RPMI7951 (cell line): ENCODE measurements at regions not wholly inside any gene's neighbourhood (a gene's known extent, or its start where the extent isn't known, plus 50 kb on each side); places are given as distances from the start of the nearest gene placed in this dataset.
"Not testable (repeated sequence)": the region's sequence is repeated elsewhere in the genome, so short reads cannot be mapped to it uniquely, and the experiment has no call there.

ENCODE experiments used
- DNase-seq: peaks from one replicate; pipeline ENCODE4 v3.0.0-alpha.2; 2012; ENCODE audit warnings: low read depth

- DNase-seq: no peak
Measured at GRCh38 chr5:104914536-104915070, 1352.0 kb upstream of the NUDT12 start.

GRCh38 chr5:104913841-104914281 is 1351.3 kb upstream of the NUDT12 start:
- DNase-seq: no peak

GRCh38 chr5:104909803-104910202 is 1347.2 kb upstream of the NUDT12 start:
- no peak for DNase-seq

GRCh38 chr5:104904561-104904960 is 1342.0 kb upstream of the NUDT12 start:
- no peak for DNase-seq

GRCh38 chr5:104903941-104904340 is 1341.4 kb upstream of the NUDT12 start:
- DNase-seq: no peak

GRCh38 chr5:104891596-104891995 is 1329.0 kb upstream of the NUDT12 start:
- DNase-seq: no peak

GRCh38 chr5:104890767-104891166 is 1328.2 kb upstream of the NUDT12 start:
- DNase-seq: no peak

- DNase-seq: no peak
Measured at GRCh38 chr5:104859437-104859836, 1296.8 kb upstream of the NUDT12 start.

GRCh38 chr5:104852099-104852498 is 1289.5 kb upstream of the NUDT12 start:
- not testable (repeated sequence) for DNase-seq

GRCh38 chr5:104845541-104845940 is 1283.0 kb upstream of the NUDT12 start:
- DNase-seq: no peak

- DNase-seq: no peak
Measured at GRCh38 chr5:104843822-104844221, 1281.2 kb upstream of the NUDT12 start.

- no peak for DNase-seq
Measured at GRCh38 chr5:104840284-104840683, 1277.7 kb upstream of the NUDT12 start.

GRCh38 chr5:104831515-104831914 is 1268.9 kb upstream of the NUDT12 start:
- not testable (repeated sequence) for DNase-seq

- DNase-seq: no peak
Measured at GRCh38 chr5:104821606-104822005, 1259.0 kb upstream of the NUDT12 start.

GRCh38 chr5:104817127-104817526 is 1254.5 kb upstream of the NUDT12 start:
- no peak for DNase-seq

- DNase-seq: no peak
Measured at GRCh38 chr5:104815212-104815611, 1252.6 kb upstream of the NUDT12 start.

- DNase-seq: no peak
Measured at GRCh38 chr5:104800440-104801048, 1238.0 kb upstream of the NUDT12 start.

- DNase-seq: no peak
Measured at GRCh38 chr5:104793755-104794080, 1231.1 kb upstream of the NUDT12 start.

- DNase-seq: no peak
Measured at GRCh38 chr5:104793031-104793754, 1230.6 kb upstream of the NUDT12 start.

- DNase-seq: no peak
Measured at GRCh38 chr5:104789366-104789765, 1226.8 kb upstream of the NUDT12 start.

GRCh38 chr5:104785097-104785496 is 1222.5 kb upstream of the NUDT12 start:
- DNase-seq: no peak

- DNase-seq: no peak
Measured at GRCh38 chr5:104774372-104774771, 1211.8 kb upstream of the NUDT12 start.

- no peak for DNase-seq
Measured at GRCh38 chr5:104764197-104764596, 1201.6 kb upstream of the NUDT12 start.
